ENCODE measurements at regions not wholly inside any gene's neighbourhood (a gene's known extent, or its start where the extent isn't known, plus 50 kb on each side); places are given as distances from the start of the nearest gene placed in this dataset.

- no peaks in the 10 kb centered on the region for H4K20me1 ChIP-seq (ENCODE audit: insufficient read depth)
- TF ChIP-seq CTCF (IDR thresholded peaks at IDR 0.05; ENCODE audit: poor library complexity, severe bottlenecking) (no peak), EZH2 (IDR thresholded peaks at IDR 0.05; ENCODE audit: borderline replicate concordance, insufficient read depth, low read length, poor library complexity, severe bottlenecking) (no peak), SMC3 (conservative IDR thresholded peaks at IDR 0.05; ENCODE audit: poor library complexity) (no peak), RAD21 (conservative IDR thresholded peaks at IDR 0.05) (no peak), TAF1 (IDR thresholded peaks at IDR 0.05; ENCODE audit: low read depth) (no peak), EP300 (conservative IDR thresholded peaks at IDR 0.05; ENCODE audit: poor library complexity, severe bottlenecking) (no peak), POLR2AphosphoS5 (IDR thresholded peaks at IDR 0.05) (no peak), REST (IDR thresholded peaks at IDR 0.05; ENCODE audit: borderline replicate concordance) (no peak), MXI1 (conservative IDR thresholded peaks at IDR 0.05; ENCODE audit: poor library complexity, severe bottlenecking) (no peak)
Observed at GRCh38 chr11:119899997-119900396, 171.0 kb upstream of the NECTIN1 start.

GRCh38 chr11:119897576-119897975 is 168.6 kb upstream of the NECTIN1 start:
- H2AFZ ChIP-seq (ENCODE audit: low read depth, low read length) = no peak overlapping the region
- H3K4me2 ChIP-seq (ENCODE audit: low read length) = no peak overlapping the region
- no peaks in the 10 kb centered on the region for H3K36me3 ChIP-seq (ENCODE audit: insufficient read depth, low read length)
- no peaks in the 10 kb centered on the region for H4K20me1 ChIP-seq (ENCODE audit: insufficient read depth)
- H3K9ac ChIP-seq (ENCODE audit: low read length) = no peak overlapping the region
- H3K27ac ChIP-seq (ENCODE audit: low read length) = no peak overlapping the region
- no peaks in the 10 kb centered on the region for H3K27me3 ChIP-seq (ENCODE audit: insufficient read depth, low read depth, low read length)
- H3F3A ChIP-seq (ENCODE audit: insufficient read depth, low read length, poor library complexity, severe bottlenecking) = no peaks in the 10 kb centered on the region
- no peak overlapping the region for H3K4me3 ChIP-seq (ENCODE audit: low read length)
- no peaks in the 10 kb centered on the region for H3K79me2 ChIP-seq (replicated peaks; ENCODE audit: insufficient read depth, low read length)
- no peak for TF ChIP-seq TAF1 (IDR thresholded peaks at IDR 0.05; ENCODE audit: low read depth)
- no peak for TF ChIP-seq REST (IDR thresholded peaks at IDR 0.05; ENCODE audit: borderline replicate concordance)
- no peak for TF ChIP-seq EZH2 (IDR thresholded peaks at IDR 0.05; ENCODE audit: borderline replicate concordance, insufficient read depth, low read length, poor library complexity, severe bottlenecking)
- no peak for TF ChIP-seq POLR2AphosphoS5 (IDR thresholded peaks at IDR 0.05)
- no peak for TF ChIP-seq MXI1 (conservative IDR thresholded peaks at IDR 0.05; ENCODE audit: poor library complexity, severe bottlenecking)
- no peak for TF ChIP-seq SMC3 (conservative IDR thresholded peaks at IDR 0.05; ENCODE audit: poor library complexity)
- H3K9me3 ChIP-seq (ENCODE audit: low read length) = no peaks in the 10 kb centered on the region
- no peaks in the 10 kb centered on the region for H3K9me2 ChIP-seq (ENCODE audit: insufficient read depth, low read length)

More at GRCh38 chr11:119899997-119900396, 171.0 kb upstream of the NECTIN1 start:
- Histone ChIP-seq H3K79me2 (replicated peaks; ENCODE audit: insufficient read depth, low read length) (no peaks in the 10 kb centered on the region), H2AFZ (ENCODE audit: low read depth, low read length) (no peak overlapping the region), H3K9me3 (ENCODE audit: low read length) (no peaks in the 10 kb centered on the region), H3F3A (ENCODE audit: insufficient read depth, low read length, poor library complexity, severe bottlenecking) (no peaks in the 10 kb centered on the region), H3K4me2 (ENCODE audit: low read length) (no peak overlapping the region), H3K36me3 (ENCODE audit: insufficient read depth, low read length) (no peaks in the 10 kb centered on the region), H3K9me2 (ENCODE audit: insufficient read depth, low read length) (no peaks in the 10 kb centered on the region), H3K4me3 (ENCODE audit: low read length) (no peak overlapping the region), H3K9ac (ENCODE audit: low read length) (no peak overlapping the region), H3K27me3 (ENCODE audit: insufficient read depth, low read depth, low read length) (no peaks in the 10 kb centered on the region), H3K27ac (ENCODE audit: low read length) (no peak overlapping the region)
